ENCODE measurements at regions not wholly inside any gene's neighbourhood (a gene's known extent, or its start where the extent isn't known, plus 50 kb on each side); places are given as distances from the start of the nearest gene placed in this dataset.

GRCh38 chr14:31950764-31951637, 126.1 kb upstream of the ARHGAP5 start (continued):
- no peak for TF ChIP-seq ZNF701 (tag by site-specific recombination; IDR thresholded peaks at IDR 0.05)
- no peak for TF ChIP-seq ZNF302 (tag by site-specific recombination; IDR thresholded peaks at IDR 0.05; ENCODE audit: low read depth)
- peak; percentile 45; the same call in 1 of the 2 replicates for TF ChIP-seq PRDM10 (tag by site-specific recombination; IDR thresholded peaks at IDR 0.05)
- no peak; the same call in 1 of the 2 replicates for TF ChIP-seq ZNF561 (tag by site-specific recombination; IDR thresholded peaks at IDR 0.05; ENCODE audit: borderline replicate concordance)
- no peak for TF ChIP-seq ZNF777 (tag by site-specific recombination; IDR thresholded peaks at IDR 0.05; ENCODE audit: borderline replicate concordance)
- no peak for TF ChIP-seq SP2 (tag by site-specific recombination; IDR thresholded peaks at IDR 0.05)
- TF ChIP-seq KLF10 (tag by site-specific recombination; IDR thresholded peaks at IDR 0.05) = peak; percentile 41; the same call in 1 of the 2 replicates
- no peak for TF ChIP-seq ZBTB11 (tag by site-specific recombination; conservative IDR thresholded peaks at IDR 0.05; ENCODE audit: low read depth)
- TF ChIP-seq ZXDB (tag by site-specific recombination; IDR thresholded peaks at IDR 0.05) = peak; percentile 22; the same call in 1 of the 2 replicates
- no peak for TF ChIP-seq GLI4 (tag by site-specific recombination; IDR thresholded peaks at IDR 0.05)
- TF ChIP-seq HOXC10 (CRISPR knock-in tag; IDR thresholded peaks at IDR 0.05) = no peak
- TF ChIP-seq ZNF843 (tag by site-specific recombination; IDR thresholded peaks at IDR 0.05) = no peak
- no peak for TF ChIP-seq ZNF626 (tag by site-specific recombination; IDR thresholded peaks at IDR 0.05)
- TF ChIP-seq ZBTB6 (tag by site-specific recombination; IDR thresholded peaks at IDR 0.05) = no peak
- no peak for TF ChIP-seq ZNF639 (tag by site-specific recombination; IDR thresholded peaks at IDR 0.05)
- no peak for TF ChIP-seq ZBTB1 (tag by site-specific recombination; IDR thresholded peaks at IDR 0.05)
- no peak for TF ChIP-seq ZNF555 (tag by site-specific recombination; conservative IDR thresholded peaks at IDR 0.05)
- TF ChIP-seq SCRT1 (tag by site-specific recombination; IDR thresholded peaks at IDR 0.05; ENCODE audit: borderline replicate concordance) = no peak
- TF ChIP-seq ZNF660 (tag by site-specific recombination; IDR thresholded peaks at IDR 0.05) = no peak
- no peak for TF ChIP-seq ZNF560 (tag by site-specific recombination; IDR thresholded peaks at IDR 0.05; ENCODE audit: borderline replicate concordance)
- TF ChIP-seq ZNF324 (tag by site-specific recombination; IDR thresholded peaks at IDR 0.05) = no peak
- no peak for TF ChIP-seq ZNF140 (tag by site-specific recombination; IDR thresholded peaks at IDR 0.05)
- no peak for TF ChIP-seq ZNF792 (tag by site-specific recombination; IDR thresholded peaks at IDR 0.05)
- TF ChIP-seq GLI2 (tag by site-specific recombination; IDR thresholded peaks at IDR 0.05; ENCODE audit: borderline replicate concordance, low read depth) = no peak
- no peak for TF ChIP-seq ZNF776 (tag by site-specific recombination; IDR thresholded peaks at IDR 0.05; ENCODE audit: borderline replicate concordance)
- TF ChIP-seq ZSCAN4 (tag by site-specific recombination; IDR thresholded peaks at IDR 0.05) = no peak
- TF ChIP-seq ZNF596 (tag by site-specific recombination; IDR thresholded peaks at IDR 0.05) = no peak
- TF ChIP-seq ZIC2 (tag by site-specific recombination; IDR thresholded peaks at IDR 0.05) = peak; percentile 51

All from HEK293 (cell line).